ENCODE measurements at regions not wholly inside any gene's neighbourhood (a gene's known extent, or its start where the extent isn't known, plus 50 kb on each side); places are given as distances from the start of the nearest gene placed in this dataset.
"Not testable (repeated sequence)": the region's sequence is repeated elsewhere in the genome, so short reads cannot be mapped to it uniquely, and the experiment has no call there.

DNA sequence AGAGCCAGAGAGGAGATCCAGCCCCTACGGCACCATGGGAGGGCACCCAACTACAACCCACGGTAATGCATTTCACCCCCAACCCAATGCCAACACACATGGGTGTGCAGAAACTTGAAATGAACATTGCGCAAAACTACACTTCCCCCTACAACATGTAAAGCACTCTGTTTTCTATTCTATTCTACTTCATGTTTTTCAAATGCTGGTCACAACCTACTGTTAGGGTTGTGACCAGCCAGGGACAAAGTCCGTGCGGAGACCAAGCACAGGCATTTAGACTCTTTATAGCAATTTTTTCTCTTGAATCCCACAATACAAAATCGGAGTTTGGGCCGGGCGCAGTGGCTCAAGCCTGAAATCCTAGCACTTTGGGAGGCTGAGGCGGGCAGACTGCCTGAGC, 90.6 kb downstream of the MRPL14 start:
- DNase-seq (ENCODE audit: low spot score): no peak

DNA sequence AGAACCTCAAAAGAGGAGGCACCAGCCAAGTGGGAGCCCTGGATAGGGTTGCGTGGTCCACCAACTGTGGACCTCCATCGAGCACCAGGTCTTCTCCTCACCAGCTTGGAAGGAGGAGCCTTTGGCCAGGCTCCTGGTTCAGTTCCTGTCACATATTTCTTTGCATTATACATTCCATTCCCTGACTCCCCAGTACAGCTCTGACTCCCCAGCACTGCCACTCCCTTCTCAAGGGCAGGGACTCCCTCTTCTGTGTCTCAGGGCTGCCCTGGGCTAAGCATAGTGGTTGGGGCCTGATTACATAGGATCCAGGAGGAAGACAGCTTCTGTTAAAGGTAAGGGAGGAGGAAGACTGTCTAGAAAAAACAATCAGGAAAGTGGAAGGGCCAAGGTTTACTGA, 91.1 kb downstream of the MRPL14 start:
- DNase-seq (ENCODE audit: low spot score): no peak

DNA sequence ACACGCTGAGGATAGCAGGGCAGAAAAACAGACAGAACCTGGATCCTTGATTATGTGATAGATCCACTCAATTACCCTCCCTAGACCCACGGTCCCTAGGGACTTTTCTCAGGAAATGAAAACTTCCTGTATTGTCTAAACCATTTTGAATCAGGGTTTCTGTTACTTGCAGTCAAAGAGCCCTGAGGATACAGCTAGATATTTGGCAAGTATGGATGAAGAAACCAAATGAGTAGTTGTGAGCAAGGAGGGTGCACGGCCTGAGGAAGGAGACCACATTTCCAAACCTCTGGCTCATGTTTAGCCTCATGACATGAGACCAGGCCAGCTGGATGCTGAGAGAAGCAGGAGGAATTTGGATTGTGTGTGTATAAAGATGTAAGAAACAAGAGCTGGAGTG, 91.6 kb downstream of the MRPL14 start:
- DNase-seq (ENCODE audit: low spot score): no peak

DNA sequence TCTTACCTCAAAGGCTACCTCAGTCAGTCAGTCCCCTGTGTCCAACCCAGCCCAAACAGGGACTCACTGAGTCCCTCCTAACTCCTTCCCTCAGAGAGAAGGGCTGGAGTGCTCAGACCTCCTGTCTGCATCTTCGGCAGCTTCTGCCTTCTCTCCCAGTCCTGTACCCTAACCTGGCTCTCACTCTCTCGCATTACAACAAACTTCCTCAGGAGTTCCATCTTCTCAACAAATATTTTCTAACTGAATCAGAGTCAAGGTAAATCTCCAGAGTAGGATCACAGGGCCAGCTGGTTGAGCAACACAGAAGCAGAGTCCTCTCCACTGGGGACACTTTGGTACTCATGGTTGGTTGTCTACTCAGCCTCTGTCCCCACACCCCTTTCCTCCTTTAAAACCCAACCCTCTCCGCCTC, 92.3 kb downstream of the MRPL14 start:
- no peak for DNase-seq (ENCODE audit: low spot score)

DNA sequence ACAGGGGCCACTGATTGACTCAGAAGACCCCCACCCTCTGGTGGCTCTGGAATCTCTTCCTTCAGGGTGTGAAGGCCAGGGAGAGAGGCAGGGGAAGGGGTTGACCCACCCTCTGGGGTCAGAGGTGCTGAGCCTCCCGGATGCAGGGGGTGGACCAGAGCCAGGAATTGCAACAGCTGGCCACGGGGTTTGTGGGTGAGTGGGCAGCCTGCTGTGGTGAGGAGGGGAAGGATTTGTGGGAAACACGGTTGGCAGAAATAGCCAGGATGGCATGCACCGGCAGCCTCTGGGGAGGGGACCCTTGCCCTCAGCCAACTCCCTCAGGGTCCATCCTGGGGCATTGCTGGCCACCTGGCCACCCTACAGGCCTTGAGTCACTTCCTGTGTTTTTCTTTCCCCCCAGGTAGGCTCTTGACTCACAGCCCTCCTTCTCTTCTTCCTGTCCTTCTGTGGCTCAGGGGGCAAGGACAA, 92.8 kb downstream of the MRPL14 start:
- DNase-seq (ENCODE audit: low spot score): no peak

DNA sequence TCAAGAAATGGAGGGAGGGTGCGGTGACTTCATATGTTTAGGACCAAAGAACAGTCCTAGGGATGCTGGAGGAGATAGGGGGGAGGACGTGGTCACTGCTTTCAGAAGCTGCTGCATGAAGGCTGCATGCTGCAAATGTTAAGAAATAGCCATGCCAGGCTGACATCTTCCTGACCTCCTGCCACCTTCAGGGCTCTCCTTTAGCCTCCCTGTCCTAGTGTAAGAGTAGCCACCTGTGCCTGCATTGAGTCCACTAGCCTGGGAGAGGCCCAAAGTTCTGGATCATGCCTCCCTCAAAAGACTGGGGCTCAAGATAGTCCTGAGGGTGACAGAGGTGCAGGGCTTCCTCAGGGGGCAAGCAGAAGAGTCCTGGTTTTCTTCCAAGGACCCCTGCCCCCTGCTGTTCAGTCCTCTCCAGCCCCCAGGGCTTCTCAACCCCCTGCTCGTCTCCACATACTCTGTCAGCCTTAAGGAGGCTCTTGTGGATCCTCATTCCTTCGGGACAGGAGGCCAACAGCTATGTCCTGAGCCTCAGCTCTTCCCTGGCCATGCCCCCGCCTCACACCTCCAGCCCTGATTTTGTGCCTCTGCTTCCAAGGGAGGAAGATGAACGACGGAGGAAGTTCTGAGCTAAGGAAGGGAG, 96.3 kb downstream of the MRPL14 start:
- DNase-seq (ENCODE audit: low spot score): no peak

DNA sequence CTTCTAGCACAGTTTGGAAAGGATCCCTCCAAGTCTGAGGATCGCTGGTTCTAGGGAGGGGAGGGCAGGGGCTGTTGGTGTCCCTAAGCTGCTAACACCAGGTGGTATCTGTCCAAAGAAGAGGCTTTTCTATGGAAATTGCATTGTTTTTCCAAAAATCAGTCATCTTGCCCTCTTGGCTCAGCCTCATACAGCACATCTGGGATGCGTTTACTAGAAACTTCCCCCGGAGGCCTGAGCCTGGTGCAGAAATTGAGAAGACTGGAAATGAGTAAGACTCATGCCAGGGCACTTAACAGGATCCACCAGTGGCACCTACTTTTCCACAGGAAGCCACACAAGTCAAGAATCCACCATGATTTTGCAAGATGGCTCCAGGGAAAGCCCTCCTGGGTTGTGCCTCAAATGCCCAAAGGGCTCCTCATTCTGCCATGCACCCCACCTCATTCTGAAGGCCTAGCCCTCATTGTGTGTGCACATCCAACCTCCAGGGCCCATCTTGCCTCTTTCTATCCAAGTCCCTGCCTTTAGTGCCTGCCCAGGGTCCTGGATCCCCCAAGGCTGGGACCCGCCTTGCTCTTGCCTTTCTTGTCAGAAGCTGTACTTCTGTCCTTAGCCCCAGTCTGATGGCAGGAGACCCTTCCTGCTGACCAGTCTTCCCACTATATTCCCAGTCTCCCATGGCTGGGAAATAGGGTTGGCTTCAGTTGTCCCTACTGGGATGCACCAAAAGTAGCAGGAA, 97.6 kb downstream of the MRPL14 start:
- DNase-seq (ENCODE audit: low spot score): no peak

DNA sequence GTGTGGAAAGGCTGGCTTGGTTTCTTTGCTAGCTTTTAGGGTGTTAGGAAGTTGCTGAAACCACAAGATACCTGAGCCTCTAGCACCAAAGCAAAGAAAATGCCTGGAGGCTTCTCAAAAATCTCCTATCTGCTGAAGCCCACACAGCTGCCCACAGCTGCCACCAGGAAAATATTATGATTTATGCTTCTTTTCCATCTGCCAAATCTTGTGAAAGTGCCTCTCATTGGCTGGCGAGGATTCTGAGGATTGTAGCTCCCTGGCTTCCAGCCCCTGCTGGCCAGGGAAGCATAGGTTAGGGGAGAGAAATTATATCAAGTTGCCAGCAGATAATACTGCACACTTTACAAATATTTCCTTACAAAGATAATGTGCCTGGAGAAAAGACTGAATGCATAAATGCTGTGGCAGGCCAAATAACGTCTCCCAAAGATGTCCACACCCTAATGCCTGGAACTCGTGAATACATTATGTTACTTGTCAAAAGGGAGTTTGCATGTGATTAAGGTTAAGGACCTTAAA, 98.4 kb downstream of the MRPL14 start:
- no peak for DNase-seq (ENCODE audit: low spot score)

DNA sequence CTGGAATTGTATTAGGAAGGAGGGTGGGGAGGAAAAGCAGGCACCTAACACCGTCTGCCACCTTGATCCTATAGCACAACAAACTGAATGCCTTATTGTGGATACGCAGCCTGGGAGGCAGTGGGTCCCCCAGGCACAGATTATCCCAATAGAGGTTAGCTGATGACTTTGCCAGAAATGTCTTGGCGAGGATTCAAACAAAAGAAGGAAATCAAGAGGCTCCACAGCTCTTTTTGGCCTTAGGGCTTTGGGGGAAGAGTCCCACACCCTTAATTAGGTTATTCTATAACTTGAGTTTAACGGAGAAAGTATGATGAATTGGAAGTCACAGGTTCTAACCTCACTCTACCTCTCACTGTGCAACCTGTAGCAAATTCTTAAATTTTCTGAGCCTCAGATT, 102.0 kb downstream of the MRPL14 start:
- DNase-seq (ENCODE audit: low spot score): no peak

DNA sequence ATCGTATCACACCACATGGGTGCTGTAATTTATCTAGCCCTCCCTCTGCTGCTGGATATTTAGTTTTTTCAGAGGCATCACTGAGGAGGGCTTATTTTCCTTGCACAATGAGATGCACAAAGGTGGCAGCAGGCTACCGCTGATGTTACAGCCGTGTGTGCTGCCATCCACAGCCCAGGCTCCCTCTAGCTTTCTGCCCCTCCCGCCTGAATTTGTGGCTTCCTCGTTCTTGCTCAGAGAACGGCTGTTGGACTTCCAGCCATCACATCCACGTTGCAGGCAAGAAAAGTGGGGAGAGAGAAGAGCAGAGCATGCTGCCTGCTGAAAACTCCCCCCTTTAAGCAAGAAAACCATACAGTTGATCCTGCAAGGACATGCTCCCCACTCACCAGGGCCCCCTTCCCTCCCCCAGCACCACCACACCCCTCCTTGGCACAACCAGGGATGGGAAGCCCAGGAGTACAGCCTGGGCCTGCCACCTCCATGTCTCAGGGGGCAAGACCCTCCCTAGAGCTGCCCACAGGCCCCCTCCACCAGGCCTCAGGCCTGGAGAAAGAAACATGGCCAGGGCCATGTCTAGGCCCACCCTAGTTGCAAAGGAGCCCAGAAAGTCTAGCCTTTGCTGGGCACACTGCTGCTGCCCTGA, 102.6 kb downstream of the MRPL14 start:
- no peak for DNase-seq (ENCODE audit: low spot score)

DNA sequence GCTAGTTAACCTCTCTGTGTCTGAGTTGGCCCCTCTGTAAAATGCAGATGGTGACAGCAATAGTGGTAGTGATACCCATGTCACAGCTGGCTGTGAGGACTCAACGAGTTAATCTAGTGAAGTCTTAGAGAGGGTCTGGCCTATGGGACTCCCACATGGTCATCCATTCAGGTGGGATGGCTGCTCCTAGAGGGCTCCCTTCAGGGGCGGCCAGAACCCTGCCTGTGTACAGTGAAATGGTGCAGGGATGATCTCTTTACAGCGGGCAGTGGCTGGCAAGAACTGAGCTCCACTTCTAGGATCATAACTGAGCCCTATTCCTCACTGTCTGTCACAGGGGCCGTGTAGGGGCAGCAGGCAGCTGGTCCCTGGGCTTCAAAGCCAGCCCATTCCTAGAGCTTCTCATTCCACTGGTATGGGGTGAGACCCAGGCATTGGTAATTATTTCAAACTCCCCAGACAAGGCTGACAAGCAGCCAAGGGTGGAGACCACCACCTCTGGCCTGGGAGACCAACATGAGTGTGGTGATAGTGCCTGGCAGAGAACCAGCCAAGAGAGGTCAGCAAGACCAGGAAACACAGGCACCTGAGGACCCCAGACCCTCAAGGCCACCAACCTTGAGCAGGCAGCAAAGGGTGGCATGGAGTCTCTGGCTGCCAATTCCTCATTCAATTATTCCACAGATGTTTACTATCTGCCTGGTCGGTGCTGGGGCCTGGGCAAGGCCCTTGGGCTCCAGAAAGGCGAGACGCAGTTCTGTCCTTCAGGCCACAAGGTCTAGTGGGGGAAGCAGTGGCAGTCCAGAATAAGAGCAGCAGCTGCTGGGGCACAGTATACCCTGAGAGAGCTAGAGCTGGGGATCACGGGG, 103.4 kb downstream of the MRPL14 start:
- DNase-seq (ENCODE audit: low spot score): no peak

DNA sequence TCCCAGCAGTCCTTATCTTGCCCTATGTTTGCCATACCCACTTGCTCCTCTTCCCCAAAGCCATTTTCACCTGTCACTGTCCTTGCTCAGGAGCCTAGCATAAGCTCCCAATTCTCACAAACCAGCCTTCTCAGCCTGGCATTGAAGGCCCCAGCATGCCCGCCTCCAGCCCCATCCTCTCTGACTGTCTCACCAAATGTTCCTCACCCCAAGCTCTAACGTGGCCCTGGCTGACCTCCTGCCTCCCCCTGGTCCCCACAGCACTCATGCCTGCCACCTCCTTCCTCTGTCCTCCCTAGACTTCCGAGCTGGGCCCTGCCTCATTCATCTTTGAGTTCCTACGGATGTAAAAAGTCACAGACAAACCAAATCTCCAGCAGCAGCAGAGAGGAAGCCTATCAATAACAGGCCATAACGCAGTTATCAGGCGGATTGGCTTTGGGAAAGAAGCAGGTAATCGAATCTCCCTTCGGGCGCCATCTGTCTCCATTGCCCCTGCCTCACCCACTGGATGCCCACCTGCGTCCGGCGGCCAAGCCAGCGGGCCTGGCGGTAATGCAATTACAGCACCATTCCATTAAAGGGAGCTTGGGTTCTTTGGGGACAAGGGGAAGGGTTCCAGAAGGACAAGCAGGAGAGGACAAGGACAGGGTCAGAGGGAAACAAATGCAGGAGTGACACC, 104.4 kb downstream of the MRPL14 start:
- DNase-seq (ENCODE audit: low spot score): no peak

DNA sequence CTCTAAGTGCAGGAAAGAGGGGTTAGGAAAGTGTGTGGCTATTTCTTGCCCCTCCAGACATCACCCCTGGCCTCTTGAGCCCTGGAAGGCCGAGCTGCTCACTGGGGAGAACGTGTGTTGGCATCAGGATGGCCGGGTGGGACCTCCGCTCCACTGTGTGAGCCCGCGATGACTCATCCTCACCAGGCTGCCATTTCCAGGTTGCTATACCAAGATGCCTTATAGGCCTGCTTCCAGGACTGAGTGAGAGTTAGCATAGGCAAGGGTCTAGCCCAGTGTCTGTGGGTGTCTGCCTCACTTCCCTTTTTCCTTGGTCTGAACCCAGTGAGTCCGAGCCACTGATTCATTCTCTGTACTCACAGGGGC, 105.0 kb downstream of the MRPL14 start:
- DNase-seq (ENCODE audit: low spot score): no peak

DNA sequence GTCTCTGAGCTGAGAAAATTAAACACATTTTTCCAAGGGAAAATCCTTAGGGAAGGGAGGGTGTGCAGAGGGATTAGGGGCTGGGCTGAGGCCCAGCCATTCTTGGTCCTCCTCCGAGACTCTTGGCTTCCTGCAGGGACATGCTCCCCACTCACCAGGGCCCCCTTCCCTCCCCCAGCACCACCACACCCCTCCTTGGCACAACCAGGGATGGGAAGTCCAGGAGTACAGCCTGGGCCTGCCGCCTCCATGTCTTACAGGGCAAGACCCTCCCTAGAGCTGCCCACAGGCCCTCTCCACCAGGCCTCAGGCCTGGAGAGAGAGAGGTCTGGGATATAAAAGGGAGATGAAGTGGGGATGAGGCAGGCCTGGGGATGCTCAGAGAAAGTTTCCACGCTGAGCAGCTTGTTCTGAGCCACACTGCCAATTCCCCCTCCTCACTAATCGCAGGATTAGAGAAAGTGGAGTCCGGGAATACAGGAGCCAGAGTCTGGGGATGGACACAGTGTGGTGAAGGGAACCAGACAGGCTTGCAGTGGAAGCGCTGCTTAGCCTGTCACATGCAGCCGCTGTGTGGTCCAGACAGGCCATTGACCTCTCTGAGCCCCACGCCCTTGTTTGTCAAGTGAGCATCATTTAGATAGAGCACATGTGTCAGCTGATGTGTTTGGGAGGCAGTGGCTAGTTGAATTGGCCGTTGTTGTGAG, 105.5 kb downstream of the MRPL14 start:
- no peak for DNase-seq (ENCODE audit: low spot score)

DNA sequence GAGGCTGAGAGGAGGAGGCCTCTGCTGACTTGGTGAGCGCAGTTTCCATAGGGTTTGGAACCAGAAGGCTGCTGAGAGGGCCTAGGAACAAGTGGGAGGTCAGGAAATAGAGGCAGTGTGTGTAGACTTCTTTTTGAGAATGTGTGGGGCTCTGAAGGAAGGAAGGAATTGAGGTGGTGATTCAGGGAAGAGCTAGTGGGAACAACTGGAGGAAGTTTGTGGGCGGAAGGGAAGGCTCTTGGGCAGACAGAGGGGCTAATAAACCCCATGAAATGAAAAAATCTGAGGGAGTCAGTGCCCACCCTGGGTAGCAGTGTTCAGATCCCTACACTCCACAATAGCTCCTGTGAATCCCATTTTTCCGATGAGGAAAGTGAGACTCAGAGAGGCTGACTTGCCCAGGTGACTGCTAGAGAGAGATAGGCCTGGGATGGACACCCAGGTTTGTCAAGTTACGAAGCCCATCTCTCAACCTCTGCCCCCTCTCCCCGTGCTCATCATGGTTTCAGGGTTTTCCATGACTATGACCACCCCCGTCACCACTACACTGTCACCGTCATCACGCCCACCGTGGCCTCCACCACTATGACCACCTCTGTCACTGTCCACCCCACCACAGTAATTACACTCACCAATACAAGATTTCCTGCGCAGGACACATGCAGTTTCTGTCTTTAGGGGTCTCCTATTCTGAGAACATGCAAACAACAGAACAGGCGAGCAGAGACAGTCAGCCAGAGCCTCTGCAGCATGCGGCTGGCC, 106.4 kb downstream of the MRPL14 start:
- no peak for DNase-seq (ENCODE audit: low spot score)

DNA sequence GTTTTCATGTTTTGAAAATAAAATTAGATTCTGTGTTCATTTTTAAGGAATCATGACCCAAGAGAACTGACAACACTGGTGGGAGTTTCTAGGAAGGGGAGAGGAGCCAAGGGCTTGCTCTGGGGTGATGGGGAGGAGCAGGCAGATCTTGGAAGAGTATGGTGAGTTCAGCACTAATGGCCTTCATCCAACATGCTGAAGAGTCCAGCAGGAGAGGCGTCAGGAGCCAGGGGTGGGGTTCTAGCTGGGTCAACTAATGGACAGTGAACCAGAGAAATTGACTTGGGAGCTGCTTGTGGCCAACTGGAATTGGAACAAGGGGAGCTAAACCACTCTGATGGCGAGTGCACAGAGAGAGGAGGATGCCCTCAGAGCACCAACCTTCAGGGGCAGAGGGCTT, 107.1 kb downstream of the MRPL14 start:
- no peak for DNase-seq (ENCODE audit: low spot score)

DNA sequence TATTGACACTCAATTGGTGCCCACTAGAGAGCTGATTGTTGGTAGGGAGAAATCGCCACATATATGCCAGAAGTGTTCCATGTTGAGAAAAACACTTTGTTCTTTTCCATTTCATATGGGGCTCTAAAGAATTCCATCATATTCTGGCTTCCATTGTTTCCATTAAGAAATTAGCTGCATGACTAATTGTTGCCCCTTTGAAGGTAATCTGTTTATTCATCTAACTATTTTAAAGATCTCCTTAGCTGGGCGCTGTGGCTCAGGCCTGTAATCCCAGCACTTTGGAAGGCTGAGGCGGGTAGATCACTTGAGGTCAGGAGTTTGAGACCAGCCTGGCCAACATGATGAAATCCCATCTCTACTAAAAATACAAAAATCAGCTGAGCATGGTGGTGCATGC, 109.9 kb downstream of the MRPL14 start:
- not testable (repeated sequence) for DNase-seq (ENCODE audit: low spot score)

DNA sequence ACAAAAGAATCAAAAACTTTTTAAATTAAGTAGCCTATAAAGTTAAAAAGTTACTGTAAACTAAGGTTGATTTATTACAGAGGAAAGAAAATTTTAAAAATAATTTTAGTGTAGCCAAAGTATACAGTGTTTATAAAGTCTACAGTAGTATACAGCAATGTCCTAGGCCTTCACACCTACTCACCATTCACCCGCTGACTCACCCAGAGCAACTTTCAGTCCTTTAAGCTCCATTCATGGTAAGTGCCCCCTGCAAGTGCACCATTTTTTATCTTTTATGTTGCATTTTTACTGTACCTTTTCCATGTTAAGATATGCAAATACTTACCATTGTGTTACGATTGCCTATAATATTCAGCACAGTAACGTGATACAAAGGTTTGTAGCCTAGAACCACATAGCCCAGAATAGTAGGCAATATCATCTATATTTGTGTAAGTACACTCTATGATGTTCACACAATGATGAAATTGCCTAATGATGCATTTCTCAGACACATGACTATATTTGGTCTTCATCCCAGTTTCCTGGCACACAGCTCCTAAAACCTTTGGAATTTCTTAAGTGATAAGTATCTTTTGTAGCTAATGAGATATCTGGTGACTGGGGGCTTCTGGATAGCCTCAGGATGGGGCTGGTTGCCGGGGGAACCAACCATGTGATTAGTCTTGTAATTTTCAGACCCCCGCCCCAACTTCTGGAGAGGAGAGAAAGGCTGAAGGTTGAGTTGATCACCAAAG, 111.0 kb downstream of the MRPL14 start:
- DNase-seq (ENCODE audit: low spot score): no peak

DNA sequence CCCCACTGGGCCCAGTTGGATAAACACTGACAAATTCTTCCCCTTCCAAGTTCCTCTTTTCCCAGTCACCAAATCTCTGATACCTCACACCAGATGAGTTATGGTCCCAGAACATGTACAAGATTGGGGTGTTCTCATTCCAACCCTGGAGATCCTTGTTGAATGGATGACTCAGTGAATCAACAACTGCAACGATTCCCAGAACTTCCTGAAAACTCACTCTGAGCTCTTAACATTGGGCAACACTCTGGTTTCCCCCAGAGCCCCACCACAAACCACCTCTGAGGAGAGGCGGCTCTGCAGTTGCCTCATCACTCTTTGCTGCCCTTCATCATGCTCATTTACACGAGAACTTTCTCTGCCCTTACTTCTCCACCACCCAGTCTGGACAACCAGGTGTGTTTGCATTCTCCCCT, 115.2 kb downstream of the MRPL14 start:
- DNase-seq (ENCODE audit: low spot score): no peak
